GM21447 (cell line): ENCODE measurements at regions not wholly inside any gene's neighbourhood (a gene's known extent, or its start where the extent isn't known, plus 50 kb on each side); places are given as distances from the start of the nearest gene placed in this dataset.
"Not testable (repeated sequence)": the region's sequence is repeated elsewhere in the genome, so short reads cannot be mapped to it uniquely, and the experiment has no call there.

Experiments
- ATAC-seq: cut with Tn5 transposase; IDR thresholded peaks from one replicate; pipeline ENCODE4 v1.9.1; 2021; ENCODE audit not compliant: unreplicated experiment

DNA sequence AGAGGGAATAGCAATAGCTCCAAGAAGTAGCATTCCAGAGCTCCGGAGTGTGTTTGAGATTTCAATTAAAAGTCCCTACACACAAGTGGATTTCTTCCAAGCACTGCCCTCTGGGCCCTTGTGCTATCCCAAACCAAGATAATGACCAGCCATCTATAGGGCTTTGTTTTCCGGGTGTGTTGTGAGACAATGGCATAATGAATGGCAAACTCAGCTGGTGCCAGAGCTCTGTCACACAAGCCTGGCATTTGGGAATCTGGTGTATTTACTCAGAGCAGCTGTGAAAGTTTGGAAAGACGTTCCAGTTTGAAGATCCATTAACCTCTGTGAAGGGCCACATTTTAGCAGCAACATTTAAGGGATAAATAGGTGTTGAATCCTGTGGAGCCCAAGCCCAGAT lies 61.2 kb upstream of the TMTC2 start:
- ATAC-seq, result no peak

GRCh38 chr12:82627799-82628198 lies 58.9 kb upstream of the TMTC2 start:
- ATAC-seq, result peak; percentile 69

DNA sequence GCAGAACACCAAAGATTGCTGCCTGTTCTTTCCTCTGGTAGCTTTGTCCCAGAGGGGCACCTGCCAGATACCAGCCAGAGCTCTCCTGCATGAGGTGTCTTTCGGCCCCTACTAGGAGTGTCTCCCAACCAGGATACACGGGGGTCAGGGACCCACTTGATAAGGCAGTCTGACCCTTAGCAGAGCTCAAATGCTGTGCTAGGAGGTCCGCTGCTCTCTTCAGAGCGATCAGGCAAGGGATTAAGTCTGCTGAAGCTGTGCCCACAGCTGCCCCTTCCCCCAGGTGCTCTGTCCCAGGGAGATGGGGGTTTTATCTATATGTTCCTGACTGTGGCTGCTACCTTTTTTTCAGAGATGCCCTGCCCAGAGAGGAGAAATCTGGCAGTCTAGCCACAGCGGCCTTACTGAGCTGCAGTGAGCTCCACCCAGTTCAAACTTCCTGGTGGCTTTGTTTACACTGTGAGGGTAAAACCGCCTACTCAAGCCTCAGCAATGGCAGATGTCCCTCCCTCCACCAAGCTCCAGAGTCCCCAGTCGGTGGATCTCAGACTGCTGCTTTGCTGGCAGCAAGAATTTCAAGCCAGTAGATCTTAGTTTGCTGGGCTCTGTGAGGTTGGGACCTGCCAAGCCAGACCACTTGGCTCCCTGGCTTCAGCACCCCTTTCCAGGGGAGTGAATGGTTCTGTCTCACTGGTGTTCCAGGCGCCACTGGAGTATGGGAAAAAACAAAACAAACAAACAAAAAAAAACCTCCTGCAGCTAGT lies 52.0 kb upstream of the TMTC2 start:
- not testable (repeated sequence) for ATAC-seq

DNA sequence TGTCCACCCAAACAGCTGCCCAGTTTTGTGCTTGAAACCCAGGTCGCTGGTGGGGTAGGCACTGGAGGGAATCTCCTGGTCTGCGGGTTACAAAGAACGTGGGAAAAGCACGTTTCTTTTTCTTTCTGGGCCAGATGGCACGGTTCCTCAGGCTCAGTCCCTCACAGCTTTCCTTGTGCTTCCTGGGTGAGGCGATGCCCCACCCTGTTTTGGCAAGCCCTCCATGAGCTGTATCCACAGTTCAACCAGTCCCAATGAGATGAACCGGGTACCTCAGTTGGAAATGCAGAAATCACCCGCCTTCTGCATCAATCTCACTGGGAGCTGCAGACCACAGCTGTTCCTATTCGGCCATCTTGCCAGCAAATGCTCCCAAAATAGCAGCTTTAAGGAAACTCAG lies 51.4 kb upstream of the TMTC2 start:
- ATAC-seq, result no peak
